Tibial nerve (tissue), 4 donors: ENCODE measurements at regions not wholly inside any gene's neighbourhood (a gene's known extent, or its start where the extent isn't known, plus 50 kb on each side); places are given as distances from the start of the nearest gene placed in this dataset.

Experiments
- DNase-seq, 2 donors: peaks; one replicate each; pipeline ENCODE4 v3.0.0-alpha.2; 2019; ENCODE audit warnings: low spot score in 2 of 2
- H3K27ac ChIP-seq, 4 donors: fragments of 200-600 bp; sonication (generic) in 3 of 4; one replicate each; pipeline ENCODE4 v1.5.1; 2017 to 2019; ENCODE audit warnings: mild to moderate bottlenecking in 1 of 4
- H3K27me3 ChIP-seq, 2 donors: fragments of 200-600 bp; sonication (generic) in 1 of 2; one replicate each; pipeline versions ENCODE4 v1.5.1 to v1.6.0; 2017 to 2019
- H3K36me3 ChIP-seq, 3 donors: fragments of 200-600 bp; sonication (generic); one replicate each; pipeline ENCODE4 v1.5.1; 2018 to 2019
- H3K4me1 ChIP-seq, 4 donors: fragments of 200-600 bp; sonication (generic) in 3 of 4; one replicate each; pipeline ENCODE4 v1.5.1; 2017 to 2019
- H3K4me3 ChIP-seq, 4 donors: fragments of 200-600 bp; sonication (generic) in 3 of 4; one replicate each; pipeline ENCODE4 v1.5.1; 2017 to 2019; ENCODE audit warnings: mild to moderate bottlenecking in 1 of 4, moderate library complexity in 1 of 4
- H3K9me3 ChIP-seq, 4 donors: fragments of 200-600 bp; sonication (generic) in 3 of 4; one replicate each; pipeline ENCODE4 v1.5.1; 2017 to 2019
- EP300 ChIP-seq, 2 donors: sonication (generic); formaldehyde crosslinking; IDR thresholded peaks; one replicate each; pipeline ENCODE4 v1.6.1; 2017; ENCODE audit warnings: antibody characterized with exemption in 2 of 2, mild to moderate bottlenecking in 1 of 2
- POLR2A ChIP-seq, 2 donors: fragments of 450-650 bp; IDR thresholded peaks; one replicate each; pipeline ENCODE4 v1.6.1; 2017; ENCODE audit warnings: antibody characterized with exemption in 2 of 2, mild to moderate bottlenecking in 2 of 2, moderate library complexity in 2 of 2
- WGBS, 2 donors: methylation state at CpG; one replicate each; pipeline ENCODE4 v1.1.5; 2018; 5-methylcytosine and 5-hydroxymethylcytosine counted together
- TF ChIP-seq, protein P1 (sequence below), 5 experiments: fragments of 200-600 bp in 3 of 5; fragments of 450-650 bp in 2 of 5; sonication (generic) in 3 of 5; IDR thresholded peaks; one replicate each; pipeline ENCODE4 v1.5.1; 2016 to 2019; ENCODE audit warnings: antibody characterized with exemption in 5 of 5, mild to moderate bottlenecking in 3 of 5, moderate library complexity in 2 of 5

DNA sequence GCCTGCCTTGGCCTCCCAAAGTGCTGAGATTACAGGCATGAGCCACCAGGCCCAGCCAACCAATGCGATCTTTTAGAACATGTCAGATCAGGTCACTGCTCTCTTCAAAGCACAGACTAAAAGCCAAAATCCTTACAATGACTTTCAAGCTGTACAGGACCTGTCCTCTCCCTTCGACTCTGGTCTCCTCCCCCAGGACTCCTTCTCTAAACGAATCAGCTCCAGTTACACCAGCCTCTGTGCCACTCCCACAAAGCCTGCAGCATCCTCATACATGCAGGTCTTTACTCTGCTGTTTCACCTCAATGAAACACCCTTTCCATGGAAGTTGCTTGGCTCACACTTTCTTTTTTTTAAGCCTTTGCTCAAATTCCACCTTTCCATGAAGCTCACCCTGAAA, 436.0 kb downstream of the METTL4 start:
- Histone ChIP-seq H3K9me3 (no peaks in the 10 kb centered on the region), H3K27ac (no peak overlapping the region), H3K36me3 (no peaks in the 10 kb centered on the region), H3K27me3 (no peaks in the 10 kb centered on the region), H3K4me3 (no peak overlapping the region), H3K4me1 (no peaks in the 10 kb centered on the region)
- DNase-seq, result no peak
- TF ChIP-seq, protein P1, sequence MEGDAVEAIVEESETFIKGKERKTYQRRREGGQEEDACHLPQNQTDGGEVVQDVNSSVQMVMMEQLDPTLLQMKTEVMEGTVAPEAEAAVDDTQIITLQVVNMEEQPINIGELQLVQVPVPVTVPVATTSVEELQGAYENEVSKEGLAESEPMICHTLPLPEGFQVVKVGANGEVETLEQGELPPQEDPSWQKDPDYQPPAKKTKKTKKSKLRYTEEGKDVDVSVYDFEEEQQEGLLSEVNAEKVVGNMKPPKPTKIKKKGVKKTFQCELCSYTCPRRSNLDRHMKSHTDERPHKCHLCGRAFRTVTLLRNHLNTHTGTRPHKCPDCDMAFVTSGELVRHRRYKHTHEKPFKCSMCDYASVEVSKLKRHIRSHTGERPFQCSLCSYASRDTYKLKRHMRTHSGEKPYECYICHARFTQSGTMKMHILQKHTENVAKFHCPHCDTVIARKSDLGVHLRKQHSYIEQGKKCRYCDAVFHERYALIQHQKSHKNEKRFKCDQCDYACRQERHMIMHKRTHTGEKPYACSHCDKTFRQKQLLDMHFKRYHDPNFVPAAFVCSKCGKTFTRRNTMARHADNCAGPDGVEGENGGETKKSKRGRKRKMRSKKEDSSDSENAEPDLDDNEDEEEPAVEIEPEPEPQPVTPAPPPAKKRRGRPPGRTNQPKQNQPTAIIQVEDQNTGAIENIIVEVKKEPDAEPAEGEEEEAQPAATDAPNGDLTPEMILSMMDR (IDR thresholded peaks at IDR 0.05), result no peak
- TF ChIP-seq EP300 (IDR thresholded peaks at IDR 0.05), result no peak
- TF ChIP-seq POLR2A (IDR thresholded peaks at IDR 0.05), result no peak
- 73 to 78% methylated on average over 3 of the region's 3 CpGs for WGBS, 2 donors

DNA sequence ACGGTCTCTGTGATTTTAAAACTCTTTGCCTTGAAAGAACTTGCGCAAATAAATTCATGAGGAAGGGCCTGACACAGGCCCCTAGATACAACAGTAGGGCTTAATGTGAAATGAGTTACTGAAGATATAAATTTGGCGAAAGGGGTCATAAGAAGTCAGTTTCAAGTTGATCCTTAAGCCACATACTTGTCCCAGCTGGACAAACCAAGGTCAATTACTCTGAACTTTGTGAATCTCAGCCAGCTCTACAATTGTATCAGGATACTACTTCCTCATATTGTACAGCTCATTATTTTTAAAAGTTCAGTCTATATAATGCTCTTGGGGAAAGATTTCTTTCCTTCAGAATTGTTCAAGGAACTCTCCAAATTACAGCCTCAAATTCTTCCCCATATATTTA, 432.8 kb downstream of the METTL4 start:
- H3K27ac ChIP-seq, result no peak overlapping the region
- no peak overlapping the region for H3K4me3 ChIP-seq
- H3K27me3 ChIP-seq, result no peaks in the 10 kb centered on the region
- WGBS, 2 donors, result 46 to 60% methylated on average over 3 of the region's 3 CpGs
- no peaks in the 10 kb centered on the region for H3K4me1 ChIP-seq
- no peak for DNase-seq
- H3K36me3 ChIP-seq, result no peaks in the 10 kb centered on the region
- H3K9me3 ChIP-seq, result no peaks in the 10 kb centered on the region
- TF ChIP-seq POLR2A (IDR thresholded peaks at IDR 0.05) (no peak), EP300 (IDR thresholded peaks at IDR 0.05) (no peak)
- TF ChIP-seq, protein P1 (IDR thresholded peaks at IDR 0.05), result no peak

DNA sequence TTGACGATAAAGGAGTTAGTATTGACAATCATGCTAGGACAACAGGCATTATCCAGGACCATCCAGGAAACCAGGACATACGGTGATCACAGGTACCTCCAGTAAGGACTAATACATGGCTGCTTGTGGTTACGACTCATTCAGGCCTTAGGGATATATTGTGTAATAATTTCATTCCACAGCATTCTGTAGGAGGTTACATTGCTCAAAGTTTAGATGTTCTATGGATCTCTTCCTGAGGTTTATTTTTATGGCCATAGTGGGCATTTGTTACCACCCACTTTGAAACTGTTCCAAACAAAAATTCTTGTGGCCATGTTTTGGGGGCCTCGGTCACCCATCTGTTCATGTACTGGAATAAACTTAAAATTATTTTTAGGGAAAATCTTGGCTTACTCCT, 431.6 kb downstream of the METTL4 start:
- DNase-seq, result no peak
- Histone ChIP-seq H3K27me3 (no peaks in the 10 kb centered on the region), H3K4me1 (no peaks in the 10 kb centered on the region), H3K36me3 (no peaks in the 10 kb centered on the region), H3K9me3 (no peaks in the 10 kb centered on the region), H3K4me3 (no peak overlapping the region), H3K27ac (no peak overlapping the region)
- TF ChIP-seq POLR2A (IDR thresholded peaks at IDR 0.05) (no peak), EP300 (IDR thresholded peaks at IDR 0.05) (no peak)
- TF ChIP-seq, protein P1 (IDR thresholded peaks at IDR 0.05), result no peak
- 77 to 85% methylated on average over 4 of the region's 4 CpGs for WGBS, 2 donors

DNA sequence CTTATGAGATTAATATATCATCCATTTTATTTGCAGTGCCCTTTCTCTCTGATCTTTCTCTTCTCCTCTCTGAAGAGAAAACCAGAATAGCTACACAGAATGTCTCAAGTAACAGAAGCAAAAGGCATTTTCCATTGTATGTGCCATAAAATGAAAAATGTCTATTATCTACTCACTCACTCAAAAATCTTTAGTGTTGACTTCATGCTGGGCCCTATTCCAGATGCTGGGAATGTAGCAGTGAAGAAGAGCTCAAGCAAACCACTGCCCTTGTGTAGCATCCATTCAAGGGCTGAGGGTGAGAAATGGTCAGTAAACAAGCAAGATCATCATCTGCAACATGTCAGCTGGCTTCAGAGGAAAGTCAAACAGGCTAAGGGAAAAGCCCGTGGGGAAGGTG, 427.7 kb downstream of the METTL4 start:
- H3K27ac ChIP-seq, result no peak overlapping the region
- H3K4me3 ChIP-seq, result no peak overlapping the region
- H3K4me1 ChIP-seq, result no peaks in the 10 kb centered on the region
- WGBS, 2 donors, result 58 to 60% methylated on average over 1 of the region's 1 CpG
- no peaks in the 10 kb centered on the region for H3K9me3 ChIP-seq
- H3K36me3 ChIP-seq, result no peaks in the 10 kb centered on the region
- no peaks in the 10 kb centered on the region for H3K27me3 ChIP-seq
- no peak for DNase-seq
- TF ChIP-seq EP300 (IDR thresholded peaks at IDR 0.05), result no peak
- TF ChIP-seq, protein P1 (IDR thresholded peaks at IDR 0.05), result no peak
- TF ChIP-seq POLR2A (IDR thresholded peaks at IDR 0.05), result no peak

DNA sequence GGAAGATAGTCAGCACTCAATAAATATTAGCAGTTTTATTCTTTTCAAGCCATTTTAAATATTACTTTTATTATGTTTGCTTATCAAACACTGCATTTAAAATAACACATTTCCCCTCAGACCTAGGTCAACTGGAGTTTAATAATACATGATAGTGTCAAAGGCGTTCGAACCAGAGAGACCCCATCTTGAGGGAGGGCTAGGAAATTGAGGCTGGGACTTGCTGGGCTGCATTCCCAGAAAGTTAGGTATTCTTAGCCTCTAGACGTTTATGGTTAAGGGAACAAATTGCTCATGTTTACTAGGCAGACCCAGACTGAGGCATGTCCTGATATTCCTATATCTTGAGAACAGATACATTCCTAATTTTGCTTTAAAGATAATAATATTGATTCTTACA, 426.5 kb downstream of the METTL4 start:
- no peak overlapping the region for H3K27ac ChIP-seq
- H3K4me3 ChIP-seq, result no peak overlapping the region
- TF ChIP-seq, protein P1 (IDR thresholded peaks at IDR 0.05), result no peak
- TF ChIP-seq EP300 (IDR thresholded peaks at IDR 0.05) (no peak), POLR2A (IDR thresholded peaks at IDR 0.05) (no peak)
- H3K9me3 ChIP-seq, result no peaks in the 10 kb centered on the region
- H3K27me3 ChIP-seq, result no peaks in the 10 kb centered on the region
- H3K36me3 ChIP-seq, result no peaks in the 10 kb centered on the region
- DNase-seq, result no peak
- 59 to 68% methylated on average over 3 of the region's 3 CpGs for WGBS, 2 donors
- no peaks in the 10 kb centered on the region for H3K4me1 ChIP-seq
